Coronary artery (tissue), 2 donors: ENCODE measurements at regions not wholly inside any gene's neighbourhood (a gene's known extent, or its start where the extent isn't known, plus 50 kb on each side); places are given as distances from the start of the nearest gene placed in this dataset.

Source experiments
- DNase-seq: peaks from one replicate; pipeline ENCODE4 v3.0.0-alpha.2; 2017; ENCODE audit warnings: low spot score
- H3K27ac ChIP-seq, 2 donors: fragments of 200-600 bp; sonication (generic); one replicate each; pipeline ENCODE4 v1.5.1; 2016 to 2019
- H3K4me3 ChIP-seq: fragments of 200-600 bp; sonication (generic); 2 replicates; pipeline ENCODE4 v1.5.1; 2016; ENCODE audit warnings: mild to moderate bottlenecking, moderate library complexity
- TF ChIP-seq, protein P1 (sequence below): fragments of 200-600 bp; sonication (generic); IDR thresholded peaks from one replicate; pipeline ENCODE4 v1.5.1; 2019; ENCODE audit warnings: antibody characterized with exemption

DNA sequence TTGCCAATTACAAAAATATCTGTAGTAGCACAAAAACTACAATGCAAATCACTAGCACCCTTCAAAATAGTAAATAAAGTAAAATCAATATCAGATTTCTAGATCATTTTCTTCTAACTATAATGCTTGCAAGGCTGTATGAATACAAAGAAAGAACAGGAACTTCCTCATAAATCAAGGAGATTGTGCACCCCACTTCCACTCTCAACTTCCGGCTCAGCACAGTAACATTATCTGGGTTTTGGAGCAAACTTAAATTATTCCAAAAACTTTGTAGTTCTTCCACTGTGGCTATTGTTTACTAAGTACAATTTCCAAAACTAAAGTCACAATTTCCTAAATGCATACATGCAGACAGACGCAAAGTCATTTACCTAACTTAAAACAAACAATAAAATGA, 778.3 kb upstream of the SLC10A2 start:
- Histone ChIP-seq H3K4me3 (no peak overlapping the region), H3K27ac (no peak overlapping the region)
- TF ChIP-seq, protein P1, sequence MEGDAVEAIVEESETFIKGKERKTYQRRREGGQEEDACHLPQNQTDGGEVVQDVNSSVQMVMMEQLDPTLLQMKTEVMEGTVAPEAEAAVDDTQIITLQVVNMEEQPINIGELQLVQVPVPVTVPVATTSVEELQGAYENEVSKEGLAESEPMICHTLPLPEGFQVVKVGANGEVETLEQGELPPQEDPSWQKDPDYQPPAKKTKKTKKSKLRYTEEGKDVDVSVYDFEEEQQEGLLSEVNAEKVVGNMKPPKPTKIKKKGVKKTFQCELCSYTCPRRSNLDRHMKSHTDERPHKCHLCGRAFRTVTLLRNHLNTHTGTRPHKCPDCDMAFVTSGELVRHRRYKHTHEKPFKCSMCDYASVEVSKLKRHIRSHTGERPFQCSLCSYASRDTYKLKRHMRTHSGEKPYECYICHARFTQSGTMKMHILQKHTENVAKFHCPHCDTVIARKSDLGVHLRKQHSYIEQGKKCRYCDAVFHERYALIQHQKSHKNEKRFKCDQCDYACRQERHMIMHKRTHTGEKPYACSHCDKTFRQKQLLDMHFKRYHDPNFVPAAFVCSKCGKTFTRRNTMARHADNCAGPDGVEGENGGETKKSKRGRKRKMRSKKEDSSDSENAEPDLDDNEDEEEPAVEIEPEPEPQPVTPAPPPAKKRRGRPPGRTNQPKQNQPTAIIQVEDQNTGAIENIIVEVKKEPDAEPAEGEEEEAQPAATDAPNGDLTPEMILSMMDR: no peak
- DNase-seq: no peak

DNA sequence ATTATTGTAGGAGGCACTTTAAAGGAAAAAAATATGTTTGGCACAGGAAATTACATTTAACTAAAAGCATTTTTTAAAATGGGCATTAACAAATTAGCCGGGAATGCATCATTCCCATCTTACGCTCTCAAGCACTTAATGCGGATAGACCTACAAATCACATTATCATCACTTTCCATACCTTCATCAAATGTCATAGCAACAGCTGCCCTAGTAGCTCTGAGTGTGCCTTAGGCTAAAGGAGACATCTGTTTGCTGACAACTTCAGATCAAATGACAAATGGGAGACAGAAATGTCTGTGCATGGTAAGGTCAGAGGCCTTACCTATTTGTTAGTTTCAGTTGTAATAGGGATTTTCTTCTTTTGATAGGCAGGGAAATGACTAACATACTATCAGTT, 773.2 kb upstream of the SLC10A2 start:
- DNase-seq: no peak
- TF ChIP-seq, protein P1: no peak
- Histone ChIP-seq H3K4me3 (no peak overlapping the region), H3K27ac (no peak overlapping the region)

GRCh38 chr13:103835052-103835451, 768.8 kb upstream of the SLC10A2 start:
- no peak overlapping the region for H3K27ac ChIP-seq
- H3K4me3 ChIP-seq: no peak overlapping the region
- no peak for DNase-seq
- TF ChIP-seq, protein P1: no peak

DNA sequence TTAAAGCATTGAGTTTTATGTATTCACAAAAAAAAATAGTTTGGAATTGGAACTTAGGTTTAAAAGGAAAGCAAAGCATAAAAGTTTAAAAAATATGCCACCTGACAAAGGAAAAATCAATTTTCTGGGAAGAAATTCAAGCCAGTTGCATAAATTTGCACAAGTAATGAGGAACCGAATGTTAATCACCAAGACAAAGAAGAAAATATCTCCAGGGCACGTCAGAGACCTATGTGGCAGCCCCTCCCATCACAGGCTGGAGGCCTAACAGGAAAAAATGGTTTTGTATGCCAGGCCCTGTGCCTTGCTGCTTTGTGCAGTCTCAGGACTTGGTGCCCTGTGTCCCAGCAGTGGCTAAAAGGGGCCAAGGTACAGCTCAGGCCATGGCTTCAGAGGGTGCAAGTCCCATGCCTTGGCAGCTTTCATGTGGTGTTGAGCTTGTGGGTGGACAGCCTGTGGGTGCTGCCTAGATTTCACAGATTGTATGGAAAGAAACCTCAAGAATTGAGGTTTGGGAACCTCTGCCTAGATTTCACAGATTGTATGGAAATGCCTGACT, 767.2 kb upstream of the SLC10A2 start:
- DNase-seq: no peak
- H3K27ac ChIP-seq: no peak overlapping the region
- no peak overlapping the region for H3K4me3 ChIP-seq
- TF ChIP-seq, protein P1: no peak

GRCh38 chr13:103815619-103816018, 749.4 kb upstream of the SLC10A2 start:
- no peak overlapping the region for H3K4me3 ChIP-seq
- H3K27ac ChIP-seq: no peak overlapping the region
- TF ChIP-seq, protein P1: no peak
- no peak for DNase-seq

GRCh38 chr13:103812971-103813370, 746.8 kb upstream of the SLC10A2 start:
- TF ChIP-seq, protein P1: no peak
- DNase-seq: no peak
- no peak overlapping the region for H3K27ac ChIP-seq

GRCh38 chr13:103812558-103812957, 746.3 kb upstream of the SLC10A2 start:
- DNase-seq: no peak
- no peak overlapping the region for H3K4me3 ChIP-seq
- no peak overlapping the region for H3K27ac ChIP-seq
- TF ChIP-seq, protein P1: no peak

More at GRCh38 chr13:103812971-103813370, 746.8 kb upstream of the SLC10A2 start:
- no peak overlapping the region for H3K4me3 ChIP-seq
